Heart right ventricle (tissue), 16 donors: ENCODE measurements at regions not wholly inside any gene's neighbourhood (a gene's known extent, or its start where the extent isn't known, plus 50 kb on each side); places are given as distances from the start of the nearest gene placed in this dataset.

ENCODE experiments used
- ATAC-seq, 8 donors: fragments of 200-7000 bp; cut with Tn5 transposase; one replicate each; pipeline ENCODE4 v1.9.1; 2020; ENCODE audit warnings: mild to moderate bottlenecking in 8 of 8, moderate library complexity in 8 of 8, moderate number of reproducible peaks in 1 of 8
- DNase-seq, 2 donors: peaks; one replicate each; pipeline ENCODE4 v3.0.0-alpha.2; 2020
- H3K27ac ChIP-seq, 10 donors: fragments of 200-600 bp; sonication (generic) in 2 of 10; one replicate each; pipeline versions ENCODE4 v1.5.0 to v1.8.0; 2020 to 2022; ENCODE audit warnings: mild to moderate bottlenecking in 3 of 10
- H3K27me3 ChIP-seq, 7 donors: fragments of 200-600 bp; one replicate each; pipeline ENCODE4 v1.8.0; 2021 to 2022; ENCODE audit warnings: mild to moderate bottlenecking in 2 of 7
- H3K36me3 ChIP-seq, 9 donors: fragments of 200-600 bp; sonication (generic) in 1 of 9; one replicate each; pipeline versions ENCODE4 v1.5.0 to v1.8.0; 2020 to 2022; ENCODE audit warnings: mild to moderate bottlenecking in 2 of 9
- H3K4me1 ChIP-seq, 9 donors: fragments of 200-600 bp; sonication (generic) in 1 of 9; one replicate each; pipeline versions ENCODE4 v1.5.0 to v1.8.0; 2020 to 2022; ENCODE audit warnings: mild to moderate bottlenecking in 4 of 9
- H3K4me3 ChIP-seq, 10 donors: fragments of 200-600 bp; sonication (generic) in 2 of 10; one replicate each; pipeline versions ENCODE4 v1.5.0 to v1.8.0; 2020 to 2022; ENCODE audit warnings: mild to moderate bottlenecking in 7 of 10, moderate library complexity in 2 of 10
- H3K9me3 ChIP-seq, 11 donors: fragments of 200-600 bp in 10 of 11; sonication (generic) in 2 of 11; one replicate each; pipeline versions ENCODE4 v1.5.0 to v1.8.0; 2013 to 2022; ENCODE audit warnings: mild to moderate bottlenecking in 2 of 11, control low read depth in 1 of 11, moderate library complexity in 1 of 11
- CTCF ChIP-seq, 9 donors: fragments of 200-600 bp; sonication (generic) in 2 of 9; IDR thresholded peaks; one replicate each; pipeline versions ENCODE4 v1.5.0 to v1.8.0; 2021 to 2022; ENCODE audit warnings: antibody characterized with exemption in 9 of 9, mild to moderate bottlenecking in 5 of 9, moderate library complexity in 1 of 9
- WGBS, 2 donors: extraction: QIAGEN DNeasy Blood & Tissue Kit; methylation state at CpG; one replicate each; pipeline ENCODE4 v1.1.7; 2013; ENCODE audit warnings: inconsistent platforms in 1 of 2; 5-methylcytosine and 5-hydroxymethylcytosine counted together
- intact Hi-C, 10 donors: fragments of 100-400 bp; cut with DNase I; formaldehyde crosslinking; loops; one replicate each; pipeline versions ENCODE4 v1.11.1 to v1.14.2; 2022
- donor health status: Arrhythmogenic right ventricular cardiomyopathy.
- donor health status: ischemic (EF 13 %, LVEDD 7.1; RV severe dilation, severe dysfunction).
- donor health status: healthy with polysubstance abuse.
- donor health status: DM: no; HTN: yes; CAD: no.
- donor health status: DM: no; HTN: no; CAD: no.
- donor health status: ischemic (EF 25% LVEDD 6.9; RV normal size, moderate dysfunction).
- donor health status: ischemic (EF 25% LVEDD 5.7; RV mildly dilated, moderate dysfunction).
- donor health status: healthy.
- donor health status: DM: yes; HTN: yes; CAD: no.
- donor health status: Ischemic cardiomyopathy.
- donor health status: ischemic (EF 35%, LVEDD 5.7; RV mildly dilated, moderate dysfunction).
- donor health status: nonischemic (EF 11% LVEDD 7.7; RV severe dilation, severe dysfunction).
- donor health status: DM: yes; HTN: yes; CAD: no.
- donor health status: PGD.
- donor health status: ischemic (EF 29% LVEDD 5.4; RV normal size, mild dysfunction).
- donor health status: nonischemic (EF 23%, LVEDD 6.1; RV moderate dilation, normal function).

GRCh38 chr18:31223371-31223770, 60.7 kb upstream of the DSC1 start:
- DNase-seq, result no peak
- 73 to 77% methylated on average over 6 of the region's 6 CpGs for WGBS, 2 donors
- intact Hi-C loops, result loop anchor here in 1 of 10 donors (10.0 kb wide), 1 partner anchor 129 kb away; no protein-coding TSS in a partner anchor
- Histone ChIP-seq H3K36me3 (no peaks in the 10 kb centered on the region), H3K27me3 (no peaks in the 10 kb centered on the region), H3K27ac (peak overlapping the region in 7 of 10 donors; percentile 40 to 92 (median 85)), H3K4me1 (peaks cover 0 to 30% (median 4%) of the 10 kb centered on the region in 9 donors), H3K4me3 (no peak overlapping the region), H3K9me3 (peaks cover 0 to 41% (median 3%) of the 10 kb centered on the region in 11 donors)
- peak in 1 of 8 donors; percentile 39 for ATAC-seq
- no peak for TF ChIP-seq CTCF (IDR thresholded peaks at IDR 0.05)

- no peaks in the 10 kb centered on the region for H3K27me3 ChIP-seq
- no peak for TF ChIP-seq CTCF (IDR thresholded peaks at IDR 0.05)
- peaks cover 0 to 20% (median 0%) of the 10 kb centered on the region in 11 donors for H3K9me3 ChIP-seq
- H3K4me3 ChIP-seq, result no peak overlapping the region
- DNase-seq (peak; percentile 30 to 63), ATAC-seq (peak; percentile 85 to 97 (median 90))
- H3K36me3 ChIP-seq, result no peaks in the 10 kb centered on the region
- 13 to 23% methylated on average over 5 of the region's 5 CpGs for WGBS, 2 donors
- H3K27ac ChIP-seq, result peak overlapping the region; percentile 53 to 92 (median 85)
- peaks cover 0 to 30% (median 4%) of the 10 kb centered on the region in 9 donors for H3K4me1 ChIP-seq
- intact Hi-C loops, result loop anchor here in 1 of 10 donors (10.0 kb wide), 1 partner anchor 131 kb away; no protein-coding TSS in a partner anchor
Observed at GRCh38 chr18:31225668-31226067, 63.0 kb upstream of the DSC1 start.

GRCh38 chr18:31227497-31228229, 65.0 kb upstream of the DSC1 start:
- Histone ChIP-seq H3K9me3 (peaks cover 0 to 4% (median 0%) of the 10 kb centered on the region in 11 donors), H3K36me3 (no peaks in the 10 kb centered on the region), H3K27ac (peak overlapping the region in 9 of 10 donors; percentile 60 to 92 (median 85)), H3K4me1 (peaks cover 0 to 30% (median 4%) of the 10 kb centered on the region in 9 donors), H3K4me3 (no peak overlapping the region), H3K27me3 (no peaks in the 10 kb centered on the region)
- intact Hi-C loops, result loop anchor here in 1 of 10 donors (10.0 kb wide), 1 partner anchor 133 kb away; no protein-coding TSS in a partner anchor
- ATAC-seq (peak in 2 of 8 donors; percentile 22 to 62), DNase-seq (no peak)
- no peak for TF ChIP-seq CTCF (IDR thresholded peaks at IDR 0.05)
- 23 to 68% methylated on average over 1 of the region's 1 CpG for WGBS, 2 donors

- no peak overlapping the region for H3K27ac ChIP-seq
- H3K27me3 ChIP-seq, result no peaks in the 10 kb centered on the region
- no peaks in the 10 kb centered on the region for H3K9me3 ChIP-seq
- TF ChIP-seq CTCF (IDR thresholded peaks at IDR 0.05), result no peak
- H3K4me1 ChIP-seq, result peaks cover 0 to 41% (median 4%) of the 10 kb centered on the region in 9 donors
- no peaks in the 10 kb centered on the region for H3K36me3 ChIP-seq
- no peak overlapping the region for H3K4me3 ChIP-seq
- intact Hi-C loops, result loop anchor here in 1 of 10 donors (10.0 kb wide), 1 partner anchor 135 kb away; no protein-coding TSS in a partner anchor
- ATAC-seq (no peak), DNase-seq (no peak)
- WGBS, 2 donors, result 56% methylated on average over 2 of the region's 2 CpGs
Observed at GRCh38 chr18:31229829-31230228, 67.2 kb upstream of the DSC1 start.
